ENCODE measurements at regions not wholly inside any gene's neighbourhood (a gene's known extent, or its start where the extent isn't known, plus 50 kb on each side); places are given as distances from the start of the nearest gene placed in this dataset.

GRCh38 chr13:37375071-37375470 lies 223.5 kb downstream of the POSTN start:
- Histone ChIP-seq H3K27me3 (ENCODE audit: control insufficient read depth, low read length) (no peaks in the 10 kb centered on the region), H3K27ac (ENCODE audit: low read depth, low read length) (no peak overlapping the region), H3K9me2 (replicated peaks; ENCODE audit: control insufficient read depth, low read length) (no peaks in the 10 kb centered on the region), H3K79me2 (ENCODE audit: control insufficient read depth, low read length) (no peaks in the 10 kb centered on the region), H3K4me3 (ENCODE audit: low read length) (no peak overlapping the region), H3K4me2 (ENCODE audit: low read length) (no peak overlapping the region), H3K36me3 (ENCODE audit: control insufficient read depth, low read length) (no peaks in the 10 kb centered on the region), H3F3A (ENCODE audit: control insufficient read depth, insufficient read depth) (no peaks in the 10 kb centered on the region), H4K20me1 (ENCODE audit: control insufficient read depth, insufficient read depth, low read depth, low read length) (no peaks in the 10 kb centered on the region), H3K9me3 (ENCODE audit: control insufficient read depth, insufficient read depth, low read length) (no peaks in the 10 kb centered on the region), H3K4me1 (ENCODE audit: control insufficient read depth, low read length) (no peaks in the 10 kb centered on the region)
- TF ChIP-seq EZH2phosphoT487 (IDR thresholded peaks at IDR 0.05; ENCODE audit: borderline replicate concordance, low read length) (no peak), CTCF (IDR thresholded peaks at IDR 0.05; ENCODE audit: low read depth, low read length, poor library complexity, severe bottlenecking) (no peak)

- Histone ChIP-seq H3K4me1 (ENCODE audit: control insufficient read depth, low read length) (no peaks in the 10 kb centered on the region), H3K27ac (ENCODE audit: low read depth, low read length) (no peak overlapping the region), H3K9me2 (replicated peaks; ENCODE audit: control insufficient read depth, low read length) (no peaks in the 10 kb centered on the region), H3K4me2 (ENCODE audit: low read length) (no peak overlapping the region), H3K9me3 (ENCODE audit: control insufficient read depth, insufficient read depth, low read length) (no peaks in the 10 kb centered on the region), H3F3A (ENCODE audit: control insufficient read depth, insufficient read depth) (no peaks in the 10 kb centered on the region), H3K4me3 (ENCODE audit: low read length) (no peak overlapping the region), H3K79me2 (ENCODE audit: control insufficient read depth, low read length) (no peaks in the 10 kb centered on the region), H4K20me1 (ENCODE audit: control insufficient read depth, insufficient read depth, low read depth, low read length) (no peaks in the 10 kb centered on the region), H3K27me3 (ENCODE audit: control insufficient read depth, low read length) (no peaks in the 10 kb centered on the region), H3K36me3 (ENCODE audit: control insufficient read depth, low read length) (no peaks in the 10 kb centered on the region)
- TF ChIP-seq EZH2phosphoT487 (IDR thresholded peaks at IDR 0.05; ENCODE audit: borderline replicate concordance, low read length) (no peak), CTCF (IDR thresholded peaks at IDR 0.05; ENCODE audit: low read depth, low read length, poor library complexity, severe bottlenecking) (no peak)
Observed at GRCh38 chr13:37369616-37370015, 229.0 kb downstream of the POSTN start.

- no peak overlapping the region for H3K27ac ChIP-seq (ENCODE audit: low read depth, low read length)
- no peaks in the 10 kb centered on the region for H3K36me3 ChIP-seq (ENCODE audit: control insufficient read depth, low read length)
- no peaks in the 10 kb centered on the region for H3K4me1 ChIP-seq (ENCODE audit: control insufficient read depth, low read length)
- H3K27me3 ChIP-seq (ENCODE audit: control insufficient read depth, low read length): no peaks in the 10 kb centered on the region
- H3K9me2 ChIP-seq (replicated peaks; ENCODE audit: control insufficient read depth, low read length): no peaks in the 10 kb centered on the region
- H3K4me2 ChIP-seq (ENCODE audit: low read length): no peak overlapping the region
- no peaks in the 10 kb centered on the region for H3K79me2 ChIP-seq (ENCODE audit: control insufficient read depth, low read length)
- H3F3A ChIP-seq (ENCODE audit: control insufficient read depth, insufficient read depth): no peaks in the 10 kb centered on the region
- H3K9me3 ChIP-seq (ENCODE audit: control insufficient read depth, insufficient read depth, low read length): no peaks in the 10 kb centered on the region
- no peaks in the 10 kb centered on the region for H4K20me1 ChIP-seq (ENCODE audit: control insufficient read depth, insufficient read depth, low read depth, low read length)
- TF ChIP-seq EZH2phosphoT487 (IDR thresholded peaks at IDR 0.05; ENCODE audit: borderline replicate concordance, low read length) (no peak), CTCF (IDR thresholded peaks at IDR 0.05; ENCODE audit: low read depth, low read length, poor library complexity, severe bottlenecking) (no peak)
- no peak overlapping the region for H3K4me3 ChIP-seq (ENCODE audit: low read length)
Observed at GRCh38 chr13:37368501-37368900, 230.1 kb downstream of the POSTN start.

All from DOHH2 (cell line).